ENCODE measurements at regions not wholly inside any gene's neighbourhood (a gene's known extent, or its start where the extent isn't known, plus 50 kb on each side); places are given as distances from the start of the nearest gene placed in this dataset.
"Not testable (repeated sequence)": the region's sequence is repeated elsewhere in the genome, so short reads cannot be mapped to it uniquely, and the experiment has no call there.

DNA sequence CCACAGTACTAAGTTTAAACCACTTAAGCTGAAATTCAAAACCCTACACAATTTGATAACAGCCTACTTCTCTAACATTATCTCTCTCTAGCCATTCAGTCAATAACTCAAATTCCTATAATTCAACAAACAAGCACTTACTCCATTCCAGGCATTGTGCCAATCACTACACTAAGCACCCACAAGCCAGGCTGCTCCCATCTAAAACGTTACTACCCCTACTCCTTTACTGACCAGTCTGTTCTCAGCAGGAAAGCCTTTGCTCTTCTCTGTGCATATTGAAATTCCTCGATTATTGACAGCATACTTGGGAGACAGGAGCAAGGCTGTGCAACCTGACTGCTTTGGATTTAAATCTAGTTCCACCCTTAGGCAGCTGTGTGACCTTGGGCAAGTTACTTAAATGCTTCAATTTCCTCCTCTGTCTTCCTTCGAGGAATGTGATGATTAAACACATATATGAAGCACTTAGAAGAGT is 177.2 kb upstream of the THBS1 start:
- H3K4me3 Mint-ChIP-seq: no peak overlapping the region
- no peak for ATAC-seq (replicated peaks)
- H3K27ac Mint-ChIP-seq: no peak overlapping the region
- H3K27me3 Mint-ChIP-seq: peaks cover 34 to 36% of the 10 kb centered on the region in 2 donors
- no peaks in the 10 kb centered on the region for H3K9me3 Mint-ChIP-seq
- no peaks in the 10 kb centered on the region for H3K4me1 Mint-ChIP-seq (ENCODE audit: low read depth in 2 of 2)
- DNase-seq: no peak
- H3K36me3 Mint-ChIP-seq (ENCODE audit: insufficient read depth): no peaks in the 10 kb centered on the region

DNA sequence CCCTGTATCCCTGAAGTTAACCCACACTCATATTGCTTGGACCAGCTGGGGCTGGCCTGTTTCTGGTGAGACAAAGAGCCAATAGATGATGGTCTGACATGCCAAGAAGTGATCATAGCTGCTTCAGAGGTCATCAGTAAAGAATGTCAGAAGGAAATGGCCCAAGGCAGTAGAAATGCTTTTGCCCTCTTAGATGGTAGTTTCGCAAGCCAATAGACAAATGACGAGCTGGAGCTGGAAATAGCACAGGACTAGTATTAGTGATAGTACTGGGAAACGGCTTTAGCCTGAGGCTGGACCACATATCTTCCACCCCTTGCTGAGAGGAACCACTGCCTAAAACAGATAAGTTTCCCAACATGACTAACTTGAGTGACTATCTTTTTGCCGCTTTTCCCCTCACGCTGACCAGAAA is 176.1 kb upstream of the THBS1 start:
- no peaks in the 10 kb centered on the region for H3K4me1 Mint-ChIP-seq (ENCODE audit: low read depth in 2 of 2)
- H3K36me3 Mint-ChIP-seq (ENCODE audit: insufficient read depth): no peaks in the 10 kb centered on the region
- H3K27ac Mint-ChIP-seq: no peak overlapping the region
- ATAC-seq (replicated peaks) (no peak), DNase-seq (no peak)
- no peaks in the 10 kb centered on the region for H3K9me3 Mint-ChIP-seq
- H3K27me3 Mint-ChIP-seq: peaks cover 32 to 34% of the 10 kb centered on the region in 2 donors
- H3K4me3 Mint-ChIP-seq: no peak overlapping the region

DNA sequence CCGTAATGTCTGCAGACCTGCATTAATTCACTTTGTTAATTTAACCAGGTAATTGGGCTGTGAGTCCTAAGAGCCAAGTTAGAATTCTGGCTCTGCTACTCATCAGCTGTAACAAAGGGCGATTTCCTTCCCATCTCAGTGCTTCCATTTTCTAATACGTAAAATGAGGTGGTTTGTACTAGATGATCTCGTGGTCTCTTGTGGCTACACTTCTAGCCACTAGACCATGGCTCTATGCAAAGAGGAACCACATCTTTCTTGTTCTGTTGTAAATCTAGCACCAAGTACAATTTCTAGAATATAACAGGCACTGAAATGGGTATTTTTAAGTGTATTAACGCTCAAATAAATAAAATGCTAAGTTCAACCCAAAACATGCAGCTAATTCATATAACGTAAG is 174.4 kb upstream of the THBS1 start:
- H3K4me3 Mint-ChIP-seq: no peak overlapping the region
- no peaks in the 10 kb centered on the region for H3K36me3 Mint-ChIP-seq (ENCODE audit: insufficient read depth)
- DNase-seq (no peak), ATAC-seq (replicated peaks) (no peak)
- no peaks in the 10 kb centered on the region for H3K9me3 Mint-ChIP-seq
- peaks cover 38 to 41% of the 10 kb centered on the region in 2 donors for H3K27me3 Mint-ChIP-seq
- H3K4me1 Mint-ChIP-seq (ENCODE audit: low read depth in 2 of 2): peaks cover 3 to 5% of the 10 kb centered on the region in 2 donors
- no peak overlapping the region for H3K27ac Mint-ChIP-seq

DNA sequence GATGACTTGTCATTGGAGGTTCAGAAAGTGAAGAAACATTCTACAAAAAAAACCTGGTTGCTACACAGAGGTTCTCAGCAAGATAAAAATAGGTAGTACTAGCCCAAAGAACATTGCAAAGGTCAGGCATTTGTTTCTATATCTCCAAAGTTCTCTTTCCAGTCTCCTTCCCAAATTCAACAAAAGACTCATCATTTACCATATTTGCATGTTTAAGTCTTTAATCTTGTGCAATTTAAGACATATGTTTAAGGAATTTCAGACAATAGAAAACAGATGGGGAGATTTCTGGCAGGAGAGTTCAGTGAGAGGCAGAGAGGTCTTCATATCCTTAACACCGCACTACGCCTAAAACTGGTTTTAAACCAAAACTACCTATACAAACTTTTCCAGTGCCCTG is 173.8 kb upstream of the THBS1 start:
- peaks cover 8 to 12% of the 10 kb centered on the region in 2 donors for H3K4me1 Mint-ChIP-seq (ENCODE audit: low read depth in 2 of 2)
- H3K27me3 Mint-ChIP-seq: peaks cover 35 to 41% of the 10 kb centered on the region in 2 donors
- H3K36me3 Mint-ChIP-seq (ENCODE audit: insufficient read depth): no peaks in the 10 kb centered on the region
- ATAC-seq (replicated peaks) (no peak), DNase-seq (no peak)
- no peak overlapping the region for H3K27ac Mint-ChIP-seq
- no peaks in the 10 kb centered on the region for H3K9me3 Mint-ChIP-seq
- H3K4me3 Mint-ChIP-seq: no peak overlapping the region

DNA sequence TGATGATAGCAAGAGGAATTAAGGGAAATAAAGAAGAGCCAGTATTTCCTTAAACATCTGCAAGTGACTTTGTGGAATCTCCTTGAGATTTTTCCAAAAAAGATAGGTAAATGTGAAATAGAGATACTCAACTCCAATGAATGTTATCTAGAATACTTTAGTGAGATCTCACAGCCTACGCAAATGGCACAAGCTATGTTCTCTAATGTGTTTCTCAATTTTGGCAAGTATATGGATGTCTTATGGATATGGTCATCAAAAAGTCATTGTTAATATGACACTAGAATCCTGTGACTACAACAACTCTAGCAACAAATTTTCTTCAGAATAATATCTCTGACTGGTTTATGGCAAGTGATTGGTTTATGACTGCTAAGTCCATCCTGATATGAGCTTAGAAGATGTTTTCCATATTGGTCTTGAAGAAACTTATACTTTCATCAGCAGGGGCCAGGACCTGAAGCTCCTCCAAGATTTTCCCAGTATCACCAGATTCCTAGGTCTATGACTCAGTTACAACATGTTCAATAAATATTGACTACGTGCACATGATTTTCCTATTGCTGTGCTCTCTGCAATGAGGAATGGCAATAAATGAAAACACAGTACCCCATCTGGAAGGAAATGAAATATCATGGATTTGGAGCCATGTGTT is 170.9 kb upstream of the THBS1 start:
- no peaks in the 10 kb centered on the region for H3K36me3 Mint-ChIP-seq (ENCODE audit: insufficient read depth)
- peaks cover 31 to 58% of the 10 kb centered on the region in 2 donors for H3K27me3 Mint-ChIP-seq
- H3K4me1 Mint-ChIP-seq (ENCODE audit: low read depth in 2 of 2): peaks cover 8 to 12% of the 10 kb centered on the region in 2 donors
- DNase-seq (no peak), ATAC-seq (replicated peaks) (no peak)
- H3K4me3 Mint-ChIP-seq: no peak overlapping the region
- no peak overlapping the region for H3K27ac Mint-ChIP-seq
- H3K9me3 Mint-ChIP-seq: no peaks in the 10 kb centered on the region

DNA sequence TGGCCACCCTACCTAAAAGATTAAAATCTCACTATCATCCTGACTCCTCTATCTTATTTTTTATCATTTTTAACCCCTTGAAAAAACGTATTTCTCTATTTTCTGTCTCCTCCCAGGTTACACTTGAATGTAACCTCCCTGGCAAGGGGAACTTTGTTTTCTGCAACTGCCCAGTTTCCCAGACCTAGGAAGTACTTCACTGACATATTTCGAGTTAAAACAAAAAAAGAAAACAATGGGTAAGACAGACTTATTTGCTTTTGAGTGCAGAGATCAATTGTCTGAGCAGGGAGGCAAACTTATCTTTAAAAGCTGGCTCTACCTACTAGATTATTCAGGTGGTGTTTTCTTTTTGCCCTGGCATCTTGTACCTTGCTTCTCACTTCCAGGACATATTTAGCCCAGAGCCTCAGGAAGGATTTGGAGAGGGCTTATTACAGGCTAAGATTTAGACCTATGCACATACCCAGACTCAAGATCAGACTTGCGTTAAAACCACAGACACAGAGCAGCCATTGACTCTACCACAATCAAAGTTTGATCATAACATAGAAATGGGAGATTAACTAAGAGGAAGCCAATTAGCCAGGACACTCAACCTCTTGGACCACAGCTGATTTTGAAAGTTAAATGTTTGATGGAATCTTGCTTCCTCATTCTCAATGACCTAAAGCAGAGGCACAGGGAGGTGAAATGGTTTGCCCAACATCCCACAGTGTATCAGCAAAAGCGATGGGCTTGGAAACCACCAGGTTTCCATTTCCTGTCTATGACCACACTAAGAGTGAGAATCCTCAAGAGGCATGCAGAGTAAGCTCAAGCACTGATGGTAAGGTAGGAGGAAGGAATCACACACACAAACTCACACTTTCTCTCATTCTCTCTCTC is 169.5 kb upstream of the THBS1 start:
- Mint-ChIP-seq H3K27me3 (peaks cover 26 to 64% of the 10 kb centered on the region in 2 donors), H3K36me3 (ENCODE audit: insufficient read depth) (no peaks in the 10 kb centered on the region), H3K4me1 (ENCODE audit: low read depth in 2 of 2) (peaks cover 8 to 12% of the 10 kb centered on the region in 2 donors), H3K27ac (no peak overlapping the region), H3K9me3 (no peaks in the 10 kb centered on the region), H3K4me3 (no peak overlapping the region)
- ATAC-seq (replicated peaks) (peak; percentile 45), DNase-seq (no peak)

DNA sequence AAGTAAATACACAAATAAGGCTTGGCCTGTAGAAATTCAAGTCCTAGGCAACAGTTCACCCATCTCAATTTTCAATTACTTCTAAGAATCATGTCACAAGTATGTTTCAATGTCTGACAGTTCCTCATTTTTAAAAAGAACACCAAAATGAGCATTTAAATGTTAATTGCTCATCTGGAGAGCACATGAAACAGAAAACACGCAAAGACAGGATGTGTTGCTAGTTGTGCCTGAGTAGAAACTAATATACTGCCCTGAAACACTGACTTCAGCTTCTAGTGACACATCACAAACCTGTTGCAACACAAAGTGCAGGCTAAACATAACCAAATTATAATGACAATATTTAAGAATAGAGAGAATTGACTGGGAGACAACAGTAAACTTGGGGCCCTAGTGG is 167.3 kb upstream of the THBS1 start:
- Mint-ChIP-seq H3K27ac (no peak overlapping the region), H3K9me3 (no peaks in the 10 kb centered on the region), H3K36me3 (ENCODE audit: insufficient read depth) (no peaks in the 10 kb centered on the region), H3K4me1 (ENCODE audit: low read depth in 2 of 2) (peaks cover 8 to 12% of the 10 kb centered on the region in 2 donors), H3K27me3 (peaks cover 25 to 63% of the 10 kb centered on the region in 2 donors), H3K4me3 (no peak overlapping the region)
- no peak for ATAC-seq (replicated peaks)
- no peak for DNase-seq

DNA sequence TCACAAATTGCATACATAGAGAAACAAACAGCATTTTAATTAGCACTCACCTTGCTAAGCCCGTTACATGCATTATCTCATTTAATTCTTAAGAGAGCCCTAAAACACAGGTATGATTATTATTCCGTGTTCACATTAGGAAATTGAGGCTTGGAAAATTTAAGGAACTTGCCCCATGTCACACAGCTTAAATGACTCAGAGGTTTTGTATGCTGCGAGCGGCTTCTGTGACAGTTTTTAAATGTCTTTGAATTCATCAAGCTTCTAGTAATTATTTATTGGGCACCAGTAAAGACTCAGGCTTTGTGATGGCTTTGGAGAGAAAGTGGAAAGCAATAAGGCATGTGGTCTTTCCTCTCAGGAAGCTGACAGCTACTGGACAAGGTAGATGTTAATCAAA is 166.7 kb upstream of the THBS1 start:
- Mint-ChIP-seq H3K27me3 (peaks cover 32 to 70% of the 10 kb centered on the region in 2 donors), H3K4me1 (ENCODE audit: low read depth in 2 of 2) (peaks cover 8 to 12% of the 10 kb centered on the region in 2 donors), H3K9me3 (no peaks in the 10 kb centered on the region), H3K4me3 (no peak overlapping the region), H3K36me3 (ENCODE audit: insufficient read depth) (no peaks in the 10 kb centered on the region), H3K27ac (no peak overlapping the region)
- no peak for ATAC-seq (replicated peaks)
- no peak for DNase-seq

DNA sequence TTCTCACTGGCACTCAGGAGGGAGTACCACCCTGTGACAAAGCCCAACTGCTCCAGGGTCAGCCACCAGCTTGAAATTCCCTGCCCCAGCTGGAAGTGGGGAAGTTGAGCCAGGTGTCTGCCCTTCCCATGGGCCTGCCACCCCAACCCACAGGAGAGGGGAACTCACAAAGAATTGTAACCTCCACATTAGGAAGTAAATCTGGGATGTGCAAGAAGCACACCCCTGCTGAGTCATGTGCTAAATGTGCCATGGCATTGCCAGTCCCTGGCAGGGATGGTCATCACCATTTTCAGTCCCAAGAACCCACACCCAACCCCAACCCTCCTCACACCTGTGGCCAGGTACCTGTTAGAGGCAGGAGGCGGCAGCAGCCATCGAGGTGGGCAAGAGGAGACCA is 165.2 kb upstream of the THBS1 start:
- Mint-ChIP-seq H3K27me3 (peaks cover 43 to 79% of the 10 kb centered on the region in 2 donors), H3K27ac (no peak overlapping the region), H3K9me3 (no peaks in the 10 kb centered on the region)

DNA sequence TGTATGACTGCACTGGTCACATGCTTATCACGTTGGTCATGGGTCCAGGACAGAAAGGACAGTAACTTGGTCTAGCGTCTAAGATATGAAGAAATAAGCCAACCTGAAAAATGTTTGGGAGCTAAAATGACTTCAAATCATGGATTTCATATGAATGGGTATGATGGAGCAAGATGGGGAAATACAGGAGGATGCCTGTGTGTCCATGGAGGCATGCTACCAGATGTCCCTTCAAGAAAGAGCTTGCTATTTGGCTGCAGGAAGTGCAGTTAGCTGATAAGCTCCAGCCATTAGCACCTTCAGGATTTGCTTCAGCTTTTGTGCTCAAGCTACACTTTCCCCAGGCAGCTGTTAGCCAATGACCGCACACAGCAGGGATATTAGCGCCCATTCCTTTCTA is 164.6 kb upstream of the THBS1 start:
- no peak overlapping the region for H3K27ac Mint-ChIP-seq
- H3K27me3 Mint-ChIP-seq: peaks cover 38 to 74% of the 10 kb centered on the region in 2 donors
- no peaks in the 10 kb centered on the region for H3K9me3 Mint-ChIP-seq
- H3K4me1 Mint-ChIP-seq (ENCODE audit: low read depth in 2 of 2): peaks cover 7 to 9% of the 10 kb centered on the region in 2 donors
- H3K4me3 Mint-ChIP-seq: no peak overlapping the region
- ATAC-seq (replicated peaks) (no peak), DNase-seq (no peak)
- H3K36me3 Mint-ChIP-seq (ENCODE audit: insufficient read depth): no peaks in the 10 kb centered on the region

More for the DNA sequence above, 165.2 kb upstream of the THBS1 start:
- DNase-seq: no peak
- no peak overlapping the region for H3K4me3 Mint-ChIP-seq
- no peaks in the 10 kb centered on the region for H3K36me3 Mint-ChIP-seq (ENCODE audit: insufficient read depth)
- no peak for ATAC-seq (replicated peaks)
- H3K4me1 Mint-ChIP-seq (ENCODE audit: low read depth in 2 of 2): peaks cover 8 to 12% of the 10 kb centered on the region in 2 donors

DNA sequence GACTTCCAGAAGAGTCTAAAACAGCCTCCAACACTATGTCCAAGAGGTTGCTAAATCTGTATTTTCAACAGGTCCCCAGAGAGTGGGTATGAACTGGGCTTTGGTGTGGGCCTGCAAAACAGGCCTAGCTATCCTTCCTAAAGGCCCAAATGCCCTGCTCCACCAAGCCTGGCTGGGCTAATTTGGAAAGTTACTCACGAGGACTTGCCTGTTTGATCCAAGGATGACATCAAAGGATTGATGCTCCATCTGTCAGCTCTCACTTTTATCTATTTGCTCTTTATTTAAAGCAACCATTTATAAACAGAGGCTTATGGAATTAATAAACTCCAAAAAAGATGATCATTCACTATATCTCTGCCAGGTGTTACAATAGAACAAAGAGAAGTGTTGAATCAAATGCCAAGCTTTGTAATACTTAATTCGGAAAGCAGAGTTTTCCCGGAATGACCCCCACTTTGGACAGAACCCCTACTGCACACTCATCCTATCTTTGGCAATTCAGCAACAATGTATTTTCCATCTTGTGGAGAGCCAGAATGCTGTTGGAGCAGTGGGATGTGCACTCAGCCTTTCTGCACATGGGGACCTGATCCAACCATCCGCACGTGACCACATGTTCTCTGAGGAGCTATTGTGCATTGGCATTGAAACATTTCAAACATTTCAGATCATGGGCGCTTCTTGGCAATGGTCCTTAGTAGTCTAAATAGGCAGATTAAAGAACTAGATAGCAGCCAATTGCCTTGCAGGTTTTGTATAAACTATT is 163.3 kb upstream of the THBS1 start:
- ATAC-seq (replicated peaks) (no peak), DNase-seq (no peak)
- Mint-ChIP-seq H3K9me3 (no peaks in the 10 kb centered on the region), H3K27ac (no peak overlapping the region), H3K4me1 (ENCODE audit: low read depth in 2 of 2) (no peaks in the 10 kb centered on the region), H3K27me3 (peaks cover 37 to 72% of the 10 kb centered on the region in 2 donors), H3K4me3 (no peak overlapping the region), H3K36me3 (ENCODE audit: insufficient read depth) (no peaks in the 10 kb centered on the region)

DNA sequence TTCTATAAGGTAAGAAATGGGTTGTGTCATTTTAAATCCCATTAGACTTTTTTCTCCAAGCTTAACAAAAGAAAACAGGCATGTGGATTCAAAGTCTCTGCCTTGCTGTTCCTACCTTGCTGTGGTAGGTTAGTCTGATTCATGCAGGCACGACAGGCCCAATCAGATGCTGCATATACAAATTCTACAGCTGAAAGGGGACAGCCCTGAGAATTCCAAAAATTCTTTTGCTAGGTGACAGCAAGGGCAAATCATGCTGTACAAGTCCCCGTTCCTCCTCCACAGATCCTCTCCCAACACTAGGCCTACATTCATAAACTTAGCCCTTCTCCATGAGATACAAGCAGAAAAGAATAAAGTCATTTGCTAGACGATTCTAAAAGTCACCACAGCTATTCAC is 161.2 kb upstream of the THBS1 start:
- Mint-ChIP-seq H3K27me3 (peaks cover 37 to 58% of the 10 kb centered on the region in 2 donors), H3K9me3 (no peaks in the 10 kb centered on the region), H3K27ac (no peak overlapping the region), H3K4me1 (ENCODE audit: low read depth in 2 of 2) (no peaks in the 10 kb centered on the region), H3K4me3 (no peak overlapping the region), H3K36me3 (ENCODE audit: insufficient read depth) (no peaks in the 10 kb centered on the region)
- DNase-seq (no peak), ATAC-seq (replicated peaks) (no peak)

DNA sequence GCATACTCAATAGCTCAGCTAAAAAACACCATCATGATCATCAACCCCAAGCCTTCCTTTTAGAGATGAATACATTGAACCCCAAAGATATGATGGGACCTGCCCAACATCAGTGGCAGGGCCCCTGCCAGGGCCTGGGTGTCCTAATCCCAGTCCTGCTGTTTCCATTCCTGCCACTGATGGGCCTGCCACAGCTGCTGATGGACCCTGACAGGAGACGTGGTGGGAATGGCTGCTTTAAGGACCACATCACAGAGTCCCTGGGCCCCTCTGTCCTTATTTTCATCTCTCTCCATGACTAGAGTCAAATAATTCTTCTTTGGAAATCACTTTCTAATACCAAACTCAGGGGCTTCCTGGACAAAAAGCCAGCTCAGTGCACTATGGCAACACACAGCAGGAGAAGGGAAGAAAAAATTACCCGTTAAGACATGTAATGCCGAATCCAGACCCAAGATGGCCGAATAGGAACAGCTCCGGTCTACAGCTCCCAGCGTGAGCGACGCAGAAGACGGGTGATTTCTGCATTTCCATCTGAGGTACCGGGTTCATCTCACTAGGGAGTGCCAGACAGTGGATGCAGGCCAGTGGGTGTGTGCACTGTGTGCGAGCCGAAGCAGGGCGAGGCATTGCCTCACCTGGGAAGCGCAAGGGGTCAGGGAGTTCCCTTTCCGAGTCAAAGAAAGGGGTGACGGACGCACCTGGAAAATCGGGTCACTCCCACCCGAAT is 160.6 kb upstream of the THBS1 start:
- DNase-seq; H3K36me3 Mint-ChIP-seq (ENCODE audit: insufficient read depth); ATAC-seq (replicated peaks); H3K9me3 Mint-ChIP-seq; H3K4me1 Mint-ChIP-seq (ENCODE audit: low read depth in 2 of 2); H3K4me3 Mint-ChIP-seq; H3K27ac Mint-ChIP-seq: not testable (repeated sequence)
- peaks cover 37 to 52% of the 10 kb centered on the region in 2 donors for H3K27me3 Mint-ChIP-seq
